Mesenchymal stem cell (in vitro differentiated cells and primary cell): ENCODE measurements at regions not wholly inside any gene's neighbourhood (a gene's known extent, or its start where the extent isn't known, plus 50 kb on each side); places are given as distances from the start of the nearest gene placed in this dataset.
A peak's percentile ranks its signal among the peaks of the same experiment; 100 is the strongest.

ENCODE experiments used
- DNase-seq: peaks from one replicate; pipeline ENCODE4 v3.0.0-alpha.2; 2013
- H2AFZ ChIP-seq: one replicate; pipeline ENCODE4 v1.6.1; 2013; ENCODE audit warnings: low read depth, mild to moderate bottlenecking, control low read depth, inconsistent platforms, low read length, moderate library complexity
- H2AK5ac ChIP-seq: 2 replicates; pipeline ENCODE4 v1.6.1; 2013; ENCODE audit warnings: low read length, moderate library complexity, mild to moderate bottlenecking, inconsistent platforms; ENCODE audit not compliant: severe bottlenecking
- H2BK120ac ChIP-seq: one replicate; pipeline ENCODE4 v1.6.1; 2013; ENCODE audit warnings: low read depth, mild to moderate bottlenecking, inconsistent platforms, low read length, moderate library complexity
- H2BK12ac ChIP-seq, 2 experiments: one replicate each; pipeline ENCODE4 v1.6.1; 2013; ENCODE audit warnings: inconsistent platforms in 2 of 2, low read length in 2 of 2, mild to moderate bottlenecking in 2 of 2, moderate library complexity in 2 of 2, control low read depth in 1 of 2
- H2BK15ac ChIP-seq: one replicate; pipeline ENCODE4 v1.6.1; 2013; ENCODE audit warnings: mild to moderate bottlenecking, low read depth, inconsistent platforms; ENCODE audit not compliant: poor library complexity, severe bottlenecking
- H2BK5ac ChIP-seq: 2 replicates; pipeline ENCODE4 v1.6.1; 2013; ENCODE audit warnings: low read depth, mild to moderate bottlenecking, low read length, control low read depth, inconsistent platforms; ENCODE audit not compliant: poor library complexity, severe bottlenecking
- H3K14ac ChIP-seq, 2 experiments: one replicate each; pipeline ENCODE4 v1.6.1; 2013; ENCODE audit warnings: inconsistent platforms in 2 of 2, low read length in 2 of 2, control low read depth in 1 of 2, mild to moderate bottlenecking in 1 of 2, moderate library complexity in 1 of 2
- H3K18ac ChIP-seq, 2 experiments: one replicate each; pipeline ENCODE4 v1.6.1; 2013; ENCODE audit warnings: inconsistent platforms in 2 of 2, low read length in 2 of 2, control low read depth in 1 of 2, low read depth in 1 of 2, mild to moderate bottlenecking in 1 of 2
- H3K23ac ChIP-seq, 2 experiments: one replicate each; pipeline ENCODE4 v1.6.1; 2013; ENCODE audit warnings: inconsistent platforms in 2 of 2, low read length in 2 of 2, mild to moderate bottlenecking in 2 of 2, moderate library complexity in 2 of 2, control low read depth in 1 of 2
- H3K27ac ChIP-seq: 2 replicates; pipeline ENCODE4 v1.5.1; 2013; ENCODE audit warnings: mild to moderate bottlenecking, moderate library complexity, low read length, control low read depth, inconsistent platforms; ENCODE audit not compliant: poor library complexity, severe bottlenecking
- H3K27me3 ChIP-seq, 2 experiments: 2 replicates each; pipeline versions ENCODE4 v1.6.1 to v1.7.0; 2013; ENCODE audit warnings: low read length in 2 of 2, mild to moderate bottlenecking in 2 of 2, moderate library complexity in 2 of 2, control low read depth in 1 of 2, inconsistent platforms in 1 of 2; ENCODE audit not compliant: control insufficient read depth in 1 of 2, insufficient read depth in 1 of 2
- H3K36me3 ChIP-seq, 2 experiments: 2 replicates each; pipeline versions ENCODE4 v1.6.1 to v1.7.0; 2013; ENCODE audit warnings: low read length in 2 of 2, control low read depth in 1 of 2, inconsistent platforms in 1 of 2, low read depth in 1 of 2, mild to moderate bottlenecking in 1 of 2; ENCODE audit not compliant: insufficient read depth in 2 of 2, control insufficient read depth in 1 of 2
- H3K4ac ChIP-seq, 2 experiments: one replicate each; pipeline ENCODE4 v1.6.1; 2013; ENCODE audit warnings: inconsistent platforms in 2 of 2, low read length in 2 of 2, mild to moderate bottlenecking in 2 of 2, moderate library complexity in 2 of 2, control low read depth in 1 of 2, low read depth in 1 of 2
- H3K4me1 ChIP-seq: 2 replicates; pipeline ENCODE4 v1.6.1; 2013; ENCODE audit warnings: low read depth, low read length, control low read depth; ENCODE audit not compliant: control insufficient read depth, insufficient read depth
- H3K4me2 ChIP-seq: 2 replicates; pipeline ENCODE4 v1.6.1; 2013; ENCODE audit warnings: low read length, mild to moderate bottlenecking, inconsistent platforms; ENCODE audit not compliant: poor library complexity, severe bottlenecking
- H3K4me3 ChIP-seq, 2 experiments: 2 replicates each; pipeline versions ENCODE4 v1.5.1 to v1.7.0; 2013; ENCODE audit warnings: low read length in 2 of 2, mild to moderate bottlenecking in 2 of 2, control low read depth in 1 of 2, low read depth in 1 of 2; ENCODE audit not compliant: insufficient read depth in 1 of 2
- H3K79me1 ChIP-seq: replicated peaks from 2 replicates; pipeline ENCODE4 v1.6.1; 2013; ENCODE audit warnings: mild to moderate bottlenecking, control low read depth, low read length, inconsistent platforms; ENCODE audit not compliant: poor library complexity, severe bottlenecking
- H3K9ac ChIP-seq: 2 replicates; pipeline ENCODE4 v1.7.0; 2013; ENCODE audit warnings: mild to moderate bottlenecking, low read length, moderate library complexity
- H3K9me3 ChIP-seq: 2 replicates; pipeline ENCODE4 v1.7.0; 2013; ENCODE audit warnings: mild to moderate bottlenecking, low read length; ENCODE audit not compliant: control insufficient read depth
- H4K8ac ChIP-seq: one replicate; pipeline ENCODE4 v1.6.1; 2013; ENCODE audit warnings: inconsistent platforms, mild to moderate bottlenecking, low read length, moderate library complexity
- H4K91ac ChIP-seq: one replicate; pipeline ENCODE4 v1.6.1; 2013; ENCODE audit warnings: mild to moderate bottlenecking, low read length, inconsistent platforms
- WGBS: methylation state at CpG from one replicate; pipeline ENCODE4 v1.1.7; 2013; ENCODE audit warnings: mixed read lengths; 5-methylcytosine and 5-hydroxymethylcytosine counted together

- no peak overlapping the region for H2BK15ac ChIP-seq
- H3K4ac ChIP-seq: no peak overlapping the region
- H3K23ac ChIP-seq: no peak overlapping the region
- no peak overlapping the region for H2BK12ac ChIP-seq
- no peak overlapping the region for H3K9ac ChIP-seq
- no peaks in the 10 kb centered on the region for H3K27me3 ChIP-seq
- H3K14ac ChIP-seq: no peak overlapping the region
- no peaks in the 10 kb centered on the region for H3K4me1 ChIP-seq
- no peak overlapping the region for H2BK5ac ChIP-seq
- H3K9me3 ChIP-seq: peaks cover 32% of the 10 kb centered on the region
- no peaks in the 10 kb centered on the region for H3K79me1 ChIP-seq
- H3K27ac ChIP-seq: no peak overlapping the region
- no peak overlapping the region for H2BK120ac ChIP-seq
- no peak overlapping the region for H2AK5ac ChIP-seq
- H3K4me2 ChIP-seq: no peak overlapping the region
- H3K36me3 ChIP-seq: no peaks in the 10 kb centered on the region
- H3K18ac ChIP-seq: no peak overlapping the region
- H4K91ac ChIP-seq: no peak overlapping the region
- no peak overlapping the region for H2AFZ ChIP-seq
- DNase-seq: no peak
- no peak overlapping the region for H3K4me3 ChIP-seq
- H4K8ac ChIP-seq: no peak overlapping the region
Observed at GRCh38 chr1:194033646-194034045, 847.2 kb upstream of the B3GALT2 start.

- no peak overlapping the region for H4K91ac ChIP-seq
- no peaks in the 10 kb centered on the region for H3K36me3 ChIP-seq
- no peak overlapping the region for H4K8ac ChIP-seq
- 56% methylated on average over 1 of the region's 1 CpG for WGBS
- H3K79me1 ChIP-seq: no peaks in the 10 kb centered on the region
- no peak overlapping the region for H2AK5ac ChIP-seq
- H2BK120ac ChIP-seq: no peak overlapping the region
- no peak overlapping the region for H3K9ac ChIP-seq
- no peak overlapping the region for H3K4ac ChIP-seq
- H3K27me3 ChIP-seq: no peaks in the 10 kb centered on the region
- peak; percentile 53 for DNase-seq
- no peak overlapping the region for H3K4me2 ChIP-seq
- H3K4me1 ChIP-seq: no peaks in the 10 kb centered on the region
- no peak overlapping the region for H3K23ac ChIP-seq
- peaks cover 19% of the 10 kb centered on the region for H3K9me3 ChIP-seq
- H3K4me3 ChIP-seq: no peak overlapping the region
- no peak overlapping the region for H2BK5ac ChIP-seq
- H2BK12ac ChIP-seq: no peak overlapping the region
- no peak overlapping the region for H3K18ac ChIP-seq
- no peak overlapping the region for H2AFZ ChIP-seq
- no peak overlapping the region for H3K14ac ChIP-seq
- H3K27ac ChIP-seq: no peak overlapping the region
- H2BK15ac ChIP-seq: no peak overlapping the region
Observed at GRCh38 chr1:194028002-194028401, 841.6 kb upstream of the B3GALT2 start.

- H2AFZ ChIP-seq: no peak overlapping the region
Observed at GRCh38 chr1:194026422-194026821, 840.0 kb upstream of the B3GALT2 start.

GRCh38 chr1:194024659-194025058, 838.2 kb upstream of the B3GALT2 start:
- Histone ChIP-seq H2AFZ (no peak overlapping the region), H2AK5ac (no peak overlapping the region), H3K36me3 (no peaks in the 10 kb centered on the region), H3K18ac (no peak overlapping the region), H3K14ac (no peak overlapping the region), H3K4ac (no peak overlapping the region), H2BK15ac (no peak overlapping the region), H3K27me3 (no peaks in the 10 kb centered on the region), H3K79me1 (no peaks in the 10 kb centered on the region), H2BK120ac (no peak overlapping the region), H3K9me3 (peaks cover 20% of the 10 kb centered on the region), H4K8ac (no peak overlapping the region), H2BK12ac (no peak overlapping the region), H3K23ac (no peak overlapping the region), H2BK5ac (no peak overlapping the region), H3K4me2 (no peak overlapping the region), H3K27ac (no peak overlapping the region), H3K4me1 (no peaks in the 10 kb centered on the region), H3K4me3 (no peak overlapping the region), H4K91ac (no peak overlapping the region), H3K9ac (no peak overlapping the region)
- peak; percentile 59 for DNase-seq
- 64% methylated on average over 1 of the region's 2 CpGs for WGBS

More at GRCh38 chr1:194026422-194026821, 840.0 kb upstream of the B3GALT2 start:
- Histone ChIP-seq H4K8ac (no peak overlapping the region), H2AK5ac (no peak overlapping the region), H3K9ac (no peak overlapping the region), H4K91ac (no peak overlapping the region), H3K27me3 (no peaks in the 10 kb centered on the region), H3K4me1 (no peaks in the 10 kb centered on the region), H3K4me2 (no peak overlapping the region), H2BK15ac (no peak overlapping the region), H3K23ac (no peak overlapping the region), H2BK5ac (no peak overlapping the region), H2BK120ac (no peak overlapping the region), H3K4ac (no peak overlapping the region), H3K4me3 (no peak overlapping the region), H3K14ac (no peak overlapping the region), H3K79me1 (no peaks in the 10 kb centered on the region), H3K27ac (no peak overlapping the region), H3K36me3 (no peaks in the 10 kb centered on the region), H3K9me3 (peaks cover 16% of the 10 kb centered on the region), H2BK12ac (no peak overlapping the region), H3K18ac (no peak overlapping the region)
- WGBS: 82% methylated on average over 3 of the region's 3 CpGs
- no peak for DNase-seq
